ENCODE measurements at regions not wholly inside any gene's neighbourhood (a gene's known extent, or its start where the extent isn't known, plus 50 kb on each side); places are given as distances from the start of the nearest gene placed in this dataset.

DNA sequence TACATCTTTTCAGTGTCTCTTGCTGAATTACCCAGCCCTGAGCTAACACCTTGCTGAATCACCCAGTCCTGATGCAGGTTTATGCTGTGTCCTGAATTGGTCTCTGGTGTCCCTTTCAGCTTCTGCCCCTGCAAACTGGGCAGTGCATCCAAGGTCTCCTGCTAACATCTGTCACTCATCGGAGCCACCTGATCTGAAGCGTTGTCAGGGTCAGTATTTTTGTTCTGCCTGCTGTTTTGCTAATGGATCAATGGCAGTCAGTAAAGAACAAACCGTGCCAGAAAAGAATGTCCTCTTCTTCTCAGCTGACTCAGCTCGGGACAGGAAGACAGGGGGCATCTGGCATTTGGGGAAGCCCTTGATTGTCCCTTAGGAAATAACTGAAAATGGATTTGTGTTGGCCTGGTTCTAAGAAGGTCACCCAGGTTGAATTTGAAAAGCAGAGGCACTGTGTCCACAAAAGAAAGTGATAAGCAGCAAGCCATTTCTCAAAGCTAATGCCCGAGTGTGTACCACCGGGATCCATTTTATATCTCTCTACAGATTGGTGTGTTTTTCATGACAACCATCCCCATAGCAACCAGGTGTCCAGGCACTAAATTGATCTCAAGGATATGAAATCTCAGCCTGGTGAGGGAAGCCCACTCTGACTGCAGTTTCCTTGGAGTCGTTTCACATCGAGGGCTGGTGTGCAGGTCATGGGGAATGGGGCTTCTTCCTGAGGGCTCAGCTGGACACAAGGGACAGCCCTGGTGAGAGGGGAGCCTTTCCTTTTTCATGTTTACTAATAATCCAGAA is 109.7 kb upstream of the IRF2BP2 start:
- H3K27me3 Mint-ChIP-seq (ENCODE audit: unreplicated experiment) = no peaks in the 10 kb centered on the region
- TF ChIP-seq, protein P1, sequence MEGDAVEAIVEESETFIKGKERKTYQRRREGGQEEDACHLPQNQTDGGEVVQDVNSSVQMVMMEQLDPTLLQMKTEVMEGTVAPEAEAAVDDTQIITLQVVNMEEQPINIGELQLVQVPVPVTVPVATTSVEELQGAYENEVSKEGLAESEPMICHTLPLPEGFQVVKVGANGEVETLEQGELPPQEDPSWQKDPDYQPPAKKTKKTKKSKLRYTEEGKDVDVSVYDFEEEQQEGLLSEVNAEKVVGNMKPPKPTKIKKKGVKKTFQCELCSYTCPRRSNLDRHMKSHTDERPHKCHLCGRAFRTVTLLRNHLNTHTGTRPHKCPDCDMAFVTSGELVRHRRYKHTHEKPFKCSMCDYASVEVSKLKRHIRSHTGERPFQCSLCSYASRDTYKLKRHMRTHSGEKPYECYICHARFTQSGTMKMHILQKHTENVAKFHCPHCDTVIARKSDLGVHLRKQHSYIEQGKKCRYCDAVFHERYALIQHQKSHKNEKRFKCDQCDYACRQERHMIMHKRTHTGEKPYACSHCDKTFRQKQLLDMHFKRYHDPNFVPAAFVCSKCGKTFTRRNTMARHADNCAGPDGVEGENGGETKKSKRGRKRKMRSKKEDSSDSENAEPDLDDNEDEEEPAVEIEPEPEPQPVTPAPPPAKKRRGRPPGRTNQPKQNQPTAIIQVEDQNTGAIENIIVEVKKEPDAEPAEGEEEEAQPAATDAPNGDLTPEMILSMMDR (IDR thresholded peaks at IDR 0.05) = no peak
- H3K4me3 Mint-ChIP-seq (ENCODE audit: unreplicated experiment) = no peak overlapping the region
- no peaks in the 10 kb centered on the region for H3K9me3 Mint-ChIP-seq (ENCODE audit: unreplicated experiment)
- DNase-seq (ENCODE audit: extremely low spot score, unreplicated experiment) = no peak
- no peaks in the 10 kb centered on the region for H3K36me3 Mint-ChIP-seq (ENCODE audit: unreplicated experiment)
- H3K4me1 Mint-ChIP-seq (ENCODE audit: unreplicated experiment) = peaks cover 66% of the 10 kb centered on the region
- H3K27ac Mint-ChIP-seq (ENCODE audit: unreplicated experiment) = peak overlapping the region; percentile 100

DNA sequence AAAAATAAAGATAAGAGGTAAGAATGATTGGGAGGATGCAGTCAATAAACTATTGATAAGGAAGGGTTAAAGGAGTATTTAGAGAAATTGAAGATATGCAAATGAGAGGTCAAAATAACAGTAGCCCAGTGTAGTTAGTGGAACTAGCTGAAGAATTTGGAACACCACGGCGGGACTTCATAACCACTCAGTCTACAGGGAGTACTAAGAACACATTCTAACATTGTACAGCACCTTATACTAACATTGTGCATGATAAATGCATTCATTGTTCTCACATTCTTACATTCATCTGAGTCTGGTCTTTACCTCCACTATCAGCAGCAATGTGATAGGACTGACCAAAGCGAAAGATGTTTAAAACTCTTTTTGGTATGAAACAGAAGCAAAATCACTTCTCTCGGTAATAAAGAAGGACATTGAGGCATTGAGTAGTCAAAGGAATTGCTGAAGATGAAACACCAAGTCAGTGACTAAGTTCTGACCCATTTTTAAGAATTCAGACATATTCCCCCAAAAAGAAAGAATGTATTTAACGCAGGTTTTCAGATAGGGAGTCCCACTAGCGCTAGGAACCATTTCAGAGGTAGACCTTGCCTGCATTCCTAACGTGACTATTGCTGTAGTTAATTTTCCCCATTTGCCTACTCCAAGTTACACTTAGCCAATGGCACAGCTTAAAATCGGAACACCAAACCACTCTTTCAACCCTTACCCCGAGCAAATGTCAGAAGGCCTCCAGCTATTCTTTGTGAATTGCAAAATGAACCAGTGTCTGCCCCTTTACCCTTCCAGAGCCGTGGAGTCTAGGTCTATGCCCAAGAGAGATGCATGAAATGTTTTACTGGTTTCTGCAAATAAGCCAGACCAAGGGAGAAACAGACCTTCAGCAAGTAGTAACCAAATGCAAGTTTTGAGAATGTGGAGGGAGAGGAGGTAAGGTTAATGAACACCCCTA is 108.8 kb upstream of the IRF2BP2 start:
- TF ChIP-seq, protein P1 (IDR thresholded peaks at IDR 0.05) = no peak
- H3K36me3 Mint-ChIP-seq (ENCODE audit: unreplicated experiment) = no peaks in the 10 kb centered on the region
- DNase-seq (ENCODE audit: extremely low spot score, unreplicated experiment) = no peak
- H3K27me3 Mint-ChIP-seq (ENCODE audit: unreplicated experiment) = no peaks in the 10 kb centered on the region
- H3K9me3 Mint-ChIP-seq (ENCODE audit: unreplicated experiment) = no peaks in the 10 kb centered on the region
- H3K4me1 Mint-ChIP-seq (ENCODE audit: unreplicated experiment) = peaks cover 60% of the 10 kb centered on the region
- H3K27ac Mint-ChIP-seq (ENCODE audit: unreplicated experiment) = peak overlapping the region; percentile 40
- no peak overlapping the region for H3K4me3 Mint-ChIP-seq (ENCODE audit: unreplicated experiment)

DNA sequence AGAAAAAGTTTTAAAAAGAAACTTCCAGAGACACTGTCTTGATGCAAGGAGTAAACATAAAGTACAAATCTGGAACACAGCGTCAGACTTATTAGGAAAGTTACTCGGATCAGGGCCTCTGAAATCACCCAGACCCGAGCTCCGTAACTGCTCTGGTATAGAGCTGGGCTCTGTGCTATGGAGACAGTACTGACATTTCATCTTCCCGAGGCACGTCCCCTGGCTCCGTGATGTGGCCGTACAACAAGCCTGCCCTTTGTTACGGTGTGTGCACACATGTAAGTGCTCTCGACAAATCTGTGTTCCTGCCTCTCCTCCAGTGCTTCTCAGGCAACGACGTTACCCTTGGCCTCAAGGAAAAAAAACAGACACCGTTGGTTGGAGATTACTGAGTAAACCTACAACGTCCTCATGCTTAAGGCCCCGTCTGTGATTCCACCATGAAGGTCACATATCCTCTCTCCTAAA is 107.0 kb upstream of the IRF2BP2 start:
- H3K4me1 Mint-ChIP-seq (ENCODE audit: unreplicated experiment) = peaks cover 42% of the 10 kb centered on the region
- H3K27me3 Mint-ChIP-seq (ENCODE audit: unreplicated experiment) = no peaks in the 10 kb centered on the region

DNA sequence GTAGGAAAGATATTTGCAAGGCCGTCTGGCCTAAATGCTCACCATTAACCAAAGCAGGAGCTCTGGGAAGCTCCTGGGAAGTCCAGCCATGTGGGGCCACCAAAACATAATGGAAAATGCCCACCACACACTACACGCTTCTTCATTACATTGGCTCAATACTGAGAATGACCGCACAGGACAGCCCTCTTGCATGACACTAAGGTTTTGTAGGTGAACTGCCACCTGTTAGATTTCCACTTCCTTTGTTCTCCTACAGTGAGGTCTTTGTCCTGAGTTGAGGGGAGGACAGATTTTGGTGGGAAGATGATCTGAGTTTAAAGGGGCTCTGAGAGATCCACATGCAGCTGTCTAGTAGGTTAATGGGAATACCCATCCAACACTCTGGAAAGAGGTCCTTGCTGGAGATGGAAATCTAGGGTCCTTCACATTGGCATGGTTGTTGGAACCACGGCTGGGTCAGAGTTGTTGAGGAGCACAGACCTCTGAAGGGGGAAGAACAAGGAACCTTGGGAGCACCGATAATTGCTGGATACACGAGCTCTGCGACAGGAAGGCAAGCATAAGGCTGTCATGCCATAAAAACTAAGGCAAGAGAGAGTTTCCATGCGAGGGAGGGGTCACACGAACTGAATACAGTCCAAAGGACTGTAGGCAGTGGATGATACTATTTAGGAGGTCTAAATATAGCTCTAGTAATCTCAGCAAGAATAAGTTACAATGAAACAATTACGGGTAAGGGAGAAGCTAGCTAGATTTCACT is 105.5 kb upstream of the IRF2BP2 start:
- peaks cover 27% of the 10 kb centered on the region for H3K4me1 Mint-ChIP-seq (ENCODE audit: unreplicated experiment)
- H3K9me3 Mint-ChIP-seq (ENCODE audit: unreplicated experiment) = no peaks in the 10 kb centered on the region
- DNase-seq (ENCODE audit: extremely low spot score, unreplicated experiment) = no peak
- H3K27me3 Mint-ChIP-seq (ENCODE audit: unreplicated experiment) = no peaks in the 10 kb centered on the region
- TF ChIP-seq, protein P1 (IDR thresholded peaks at IDR 0.05) = no peak
- no peaks in the 10 kb centered on the region for H3K36me3 Mint-ChIP-seq (ENCODE audit: unreplicated experiment)
- H3K27ac Mint-ChIP-seq (ENCODE audit: unreplicated experiment) = no peak overlapping the region
- no peak overlapping the region for H3K4me3 Mint-ChIP-seq (ENCODE audit: unreplicated experiment)

More for the DNA sequence above, 107.0 kb upstream of the IRF2BP2 start:
- H3K27ac Mint-ChIP-seq (ENCODE audit: unreplicated experiment) = no peak overlapping the region
- TF ChIP-seq, protein P1 (IDR thresholded peaks at IDR 0.05) = no peak
- H3K4me3 Mint-ChIP-seq (ENCODE audit: unreplicated experiment) = no peak overlapping the region
- no peak for DNase-seq (ENCODE audit: extremely low spot score, unreplicated experiment)
- no peaks in the 10 kb centered on the region for H3K9me3 Mint-ChIP-seq (ENCODE audit: unreplicated experiment)
- H3K36me3 Mint-ChIP-seq (ENCODE audit: unreplicated experiment) = no peaks in the 10 kb centered on the region

Measured in osteocyte (in vitro differentiated cells).